KMS-11 (cell line): ENCODE measurements at regions not wholly inside any gene's neighbourhood (a gene's known extent, or its start where the extent isn't known, plus 50 kb on each side); places are given as distances from the start of the nearest gene placed in this dataset.
"Not testable (repeated sequence)": the region's sequence is repeated elsewhere in the genome, so short reads cannot be mapped to it uniquely, and the experiment has no call there.

Experiments used
- H2AFZ ChIP-seq: fragments of 200-600 bp; sonication (generic); 2 replicates; pipeline ENCODE4 v1.6.1; 2016; ENCODE audit warnings: antibody characterized with exemption, mixed run types, low read depth
- H3K27ac ChIP-seq: fragments of 200-600 bp; sonication (generic); 2 replicates; pipeline ENCODE4 v1.6.1; 2016; ENCODE audit warnings: mild to moderate bottlenecking, mixed run types
- H3K27me3 ChIP-seq: fragments of 200-600 bp; sonication (generic); 2 replicates; pipeline ENCODE4 v1.6.1; 2017; ENCODE audit warnings: mild to moderate bottlenecking, low read depth, mixed run types, moderate library complexity; ENCODE audit not compliant: insufficient read depth
- H3K36me3 ChIP-seq: fragments of 200-600 bp; sonication (generic); 2 replicates; pipeline ENCODE4 v1.6.1; 2017; ENCODE audit warnings: mild to moderate bottlenecking, mixed run types; ENCODE audit not compliant: insufficient read depth
- H3K4me1 ChIP-seq: fragments of 200-600 bp; sonication (generic); 2 replicates; pipeline ENCODE4 v1.6.1; 2016; ENCODE audit warnings: mild to moderate bottlenecking, low read depth, mixed run types; ENCODE audit not compliant: poor library complexity, severe bottlenecking
- H3K4me2 ChIP-seq: fragments of 200-600 bp; sonication (generic); 2 replicates; pipeline ENCODE4 v1.7.0; 2016; ENCODE audit warnings: mild to moderate bottlenecking, mixed run types
- H3K4me3 ChIP-seq: fragments of 200-600 bp; sonication (generic); IDR thresholded peaks from 2 replicates; pipeline ENCODE4 v1.6.1; 2017; ENCODE audit warnings: low read depth, low read length, mixed read lengths; ENCODE audit not compliant: insufficient read depth
- H3K79me2 ChIP-seq: fragments of 200-600 bp; sonication (generic); 2 replicates; pipeline ENCODE4 v1.6.1; 2016; ENCODE audit warnings: low read depth, mixed run types; ENCODE audit not compliant: insufficient read depth
- H3K9ac ChIP-seq: fragments of 200-600 bp; sonication (generic); 2 replicates; pipeline ENCODE4 v1.6.1; 2016; ENCODE audit warnings: mild to moderate bottlenecking, mixed run types
- H4K20me1 ChIP-seq: fragments of 200-600 bp; sonication (generic); 2 replicates; pipeline ENCODE4 v1.6.1; 2016; ENCODE audit warnings: mild to moderate bottlenecking, mixed run types; ENCODE audit not compliant: insufficient read depth
- TF ChIP-seq, protein P1 (sequence below): fragments of 200-600 bp; sonication (generic); conservative IDR thresholded peaks from 2 replicates; pipeline ENCODE4 v1.6.1; 2017; ENCODE audit warnings: low read depth, mild to moderate bottlenecking, antibody characterized with exemption, low read length, moderate library complexity, mixed read lengths

DNA sequence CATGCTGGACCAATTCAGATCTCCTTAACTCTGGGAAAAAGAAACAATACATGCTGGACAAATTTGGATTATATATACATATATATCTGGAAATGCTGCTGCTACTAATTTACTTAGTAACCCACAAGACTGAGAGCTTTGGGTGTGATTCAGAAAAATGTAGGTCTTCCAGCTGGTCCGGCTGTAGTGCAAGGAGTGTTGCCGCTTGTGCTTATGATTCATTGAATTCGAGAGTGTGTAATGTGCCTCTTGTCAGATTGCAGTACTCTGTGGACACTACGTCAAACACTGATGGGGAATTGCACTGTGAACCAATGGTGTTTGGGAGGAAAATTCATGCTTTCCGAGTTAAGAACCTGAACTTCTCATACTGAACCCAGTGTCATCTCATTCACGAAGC lies 1155.5 kb downstream of the EPHA7 start:
- Histone ChIP-seq H3K27me3 (no peaks in the 10 kb centered on the region), H3K9ac (no peak overlapping the region), H3K4me1 (no peaks in the 10 kb centered on the region), H4K20me1 (no peaks in the 10 kb centered on the region), H3K4me3 (no peak overlapping the region), H3K4me2 (no peak overlapping the region), H3K79me2 (no peaks in the 10 kb centered on the region), H3K36me3 (no peaks in the 10 kb centered on the region), H2AFZ (no peak overlapping the region), H3K27ac (no peak overlapping the region)
- TF ChIP-seq, protein P1, sequence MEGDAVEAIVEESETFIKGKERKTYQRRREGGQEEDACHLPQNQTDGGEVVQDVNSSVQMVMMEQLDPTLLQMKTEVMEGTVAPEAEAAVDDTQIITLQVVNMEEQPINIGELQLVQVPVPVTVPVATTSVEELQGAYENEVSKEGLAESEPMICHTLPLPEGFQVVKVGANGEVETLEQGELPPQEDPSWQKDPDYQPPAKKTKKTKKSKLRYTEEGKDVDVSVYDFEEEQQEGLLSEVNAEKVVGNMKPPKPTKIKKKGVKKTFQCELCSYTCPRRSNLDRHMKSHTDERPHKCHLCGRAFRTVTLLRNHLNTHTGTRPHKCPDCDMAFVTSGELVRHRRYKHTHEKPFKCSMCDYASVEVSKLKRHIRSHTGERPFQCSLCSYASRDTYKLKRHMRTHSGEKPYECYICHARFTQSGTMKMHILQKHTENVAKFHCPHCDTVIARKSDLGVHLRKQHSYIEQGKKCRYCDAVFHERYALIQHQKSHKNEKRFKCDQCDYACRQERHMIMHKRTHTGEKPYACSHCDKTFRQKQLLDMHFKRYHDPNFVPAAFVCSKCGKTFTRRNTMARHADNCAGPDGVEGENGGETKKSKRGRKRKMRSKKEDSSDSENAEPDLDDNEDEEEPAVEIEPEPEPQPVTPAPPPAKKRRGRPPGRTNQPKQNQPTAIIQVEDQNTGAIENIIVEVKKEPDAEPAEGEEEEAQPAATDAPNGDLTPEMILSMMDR = no peak

DNA sequence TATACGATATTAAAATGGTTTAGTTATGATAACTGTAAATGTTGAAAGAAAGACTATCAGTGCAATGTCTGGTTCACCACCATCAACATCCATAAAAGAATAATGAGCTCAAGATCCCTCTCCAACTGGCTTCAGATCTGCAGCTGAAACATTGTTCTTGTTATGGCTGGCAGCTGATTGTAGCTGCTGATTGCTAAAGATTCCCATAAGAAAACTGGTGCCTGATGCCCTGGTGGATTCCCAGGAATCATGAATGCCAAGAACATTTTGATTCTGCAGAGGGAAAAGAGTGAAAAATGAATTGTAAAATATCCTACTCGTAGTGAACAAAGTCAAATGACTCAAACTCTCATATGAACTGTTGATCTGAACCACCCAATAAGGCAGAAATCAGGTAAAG lies 1160.2 kb downstream of the EPHA7 start:
- no peak overlapping the region for H3K4me2 ChIP-seq
- no peaks in the 10 kb centered on the region for H3K36me3 ChIP-seq
- no peak overlapping the region for H3K9ac ChIP-seq
- H3K4me3 ChIP-seq = no peak overlapping the region
- no peaks in the 10 kb centered on the region for H4K20me1 ChIP-seq
- H3K79me2 ChIP-seq = no peaks in the 10 kb centered on the region
- TF ChIP-seq, protein P1 = no peak
- H3K27ac ChIP-seq = no peak overlapping the region
- H3K4me1 ChIP-seq = no peaks in the 10 kb centered on the region
- no peaks in the 10 kb centered on the region for H3K27me3 ChIP-seq
- H2AFZ ChIP-seq = no peak overlapping the region

DNA sequence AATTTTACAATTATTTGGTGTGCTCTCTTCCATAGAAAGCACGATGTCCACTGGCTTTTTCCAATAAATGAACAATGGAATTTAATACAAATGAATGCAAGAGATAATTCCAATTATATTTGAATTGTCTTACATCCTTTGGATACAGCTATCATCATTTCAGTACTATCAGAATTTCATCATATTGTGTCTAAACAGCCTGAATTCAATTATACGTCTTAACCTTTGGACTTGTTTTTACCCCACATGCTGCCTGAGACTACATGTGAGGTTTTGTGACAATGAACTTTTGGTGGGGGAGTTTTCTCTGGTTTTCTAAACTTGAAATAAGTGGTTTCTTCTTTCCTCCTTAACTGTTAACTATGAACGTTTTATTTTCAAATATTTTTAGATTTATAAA lies 1176.0 kb downstream of the EPHA7 start:
- no peaks in the 10 kb centered on the region for H3K79me2 ChIP-seq
- no peaks in the 10 kb centered on the region for H3K36me3 ChIP-seq
- H3K27ac ChIP-seq = no peak overlapping the region
- TF ChIP-seq, protein P1 = no peak
- no peaks in the 10 kb centered on the region for H3K27me3 ChIP-seq
- H3K4me1 ChIP-seq = no peaks in the 10 kb centered on the region
- no peak overlapping the region for H2AFZ ChIP-seq
- H3K9ac ChIP-seq = no peak overlapping the region
- H3K4me3 ChIP-seq = no peak overlapping the region
- H4K20me1 ChIP-seq = no peaks in the 10 kb centered on the region
- H3K4me2 ChIP-seq = no peak overlapping the region

DNA sequence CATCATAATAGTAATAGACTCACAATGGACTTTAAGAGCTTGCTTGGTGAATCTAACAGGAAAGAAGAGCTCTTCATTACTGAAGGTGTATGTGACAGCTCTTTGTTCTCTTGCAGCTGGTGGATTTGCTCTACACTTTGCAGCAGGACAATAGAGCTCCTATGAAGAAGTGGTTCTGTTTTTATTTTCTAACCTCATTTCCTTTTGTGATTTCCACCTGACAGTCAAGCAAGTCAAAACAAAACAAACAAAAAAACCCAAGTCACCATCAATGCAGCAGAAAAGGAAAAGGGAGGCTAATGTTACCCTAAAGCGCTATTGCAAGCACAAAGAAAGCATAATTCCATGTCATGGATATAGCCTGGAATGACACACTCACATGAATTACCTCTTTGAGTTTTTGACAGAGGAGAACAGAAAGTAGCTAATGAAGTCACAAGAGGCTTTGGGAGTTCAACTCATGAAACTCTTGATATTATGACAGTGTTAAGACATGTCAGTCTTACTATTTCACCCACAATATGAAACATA lies 1188.1 kb downstream of the EPHA7 start:
- Histone ChIP-seq H3K4me3 (no peak overlapping the region), H3K4me1 (no peaks in the 10 kb centered on the region), H3K27me3 (no peaks in the 10 kb centered on the region), H3K4me2 (no peak overlapping the region), H3K79me2 (no peaks in the 10 kb centered on the region), H4K20me1 (no peaks in the 10 kb centered on the region), H3K27ac (no peak overlapping the region), H3K36me3 (no peaks in the 10 kb centered on the region), H2AFZ (no peak overlapping the region), H3K9ac (no peak overlapping the region)
- TF ChIP-seq, protein P1 = no peak

DNA sequence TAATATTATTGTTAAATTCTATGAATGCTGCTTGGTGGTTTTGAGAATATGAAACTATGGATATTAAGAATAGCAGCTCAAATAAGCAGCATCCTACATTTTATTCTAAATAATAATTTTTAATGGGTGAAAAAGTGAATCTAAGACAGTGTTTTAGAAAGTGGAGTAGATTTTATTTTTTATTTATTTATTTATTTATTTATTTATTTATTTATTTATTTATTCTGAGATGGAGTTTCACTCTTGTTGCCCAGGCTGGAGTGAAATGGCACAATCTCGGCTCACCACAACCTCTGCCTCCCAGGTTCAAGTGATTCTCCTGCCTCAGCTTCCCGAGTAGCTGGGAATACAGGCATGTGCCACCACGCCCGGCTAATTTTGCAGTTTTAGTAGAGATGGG lies 1199.4 kb downstream of the EPHA7 start:
- not testable (repeated sequence) for H3K79me2 ChIP-seq, H3K4me2 ChIP-seq, H3K36me3 ChIP-seq, H3K4me1 ChIP-seq, H3K4me3 ChIP-seq, H4K20me1 ChIP-seq, H3K27ac ChIP-seq, H3K9ac ChIP-seq, H3K27me3 ChIP-seq, H2AFZ ChIP-seq
